Astrocyte (in vitro differentiated cells and primary cell): ENCODE measurements at regions not wholly inside any gene's neighbourhood (a gene's known extent, or its start where the extent isn't known, plus 50 kb on each side); places are given as distances from the start of the nearest gene placed in this dataset.

Experiments used
- EZH2 ChIP-seq: IDR thresholded peaks from 2 replicates; pipeline ENCODE4 v1.6.1; 2012; ENCODE audit warnings: mild to moderate bottlenecking, low read length, inconsistent platforms; ENCODE audit not compliant: insufficient read depth
- TF ChIP-seq, protein P1 (sequence below): IDR thresholded peaks from 2 replicates; pipeline ENCODE4 v1.5.1; 2011; ENCODE audit warnings: low read depth, mild to moderate bottlenecking, inconsistent platforms, low read length, moderate library complexity; ENCODE audit not compliant: insufficient read depth

DNA sequence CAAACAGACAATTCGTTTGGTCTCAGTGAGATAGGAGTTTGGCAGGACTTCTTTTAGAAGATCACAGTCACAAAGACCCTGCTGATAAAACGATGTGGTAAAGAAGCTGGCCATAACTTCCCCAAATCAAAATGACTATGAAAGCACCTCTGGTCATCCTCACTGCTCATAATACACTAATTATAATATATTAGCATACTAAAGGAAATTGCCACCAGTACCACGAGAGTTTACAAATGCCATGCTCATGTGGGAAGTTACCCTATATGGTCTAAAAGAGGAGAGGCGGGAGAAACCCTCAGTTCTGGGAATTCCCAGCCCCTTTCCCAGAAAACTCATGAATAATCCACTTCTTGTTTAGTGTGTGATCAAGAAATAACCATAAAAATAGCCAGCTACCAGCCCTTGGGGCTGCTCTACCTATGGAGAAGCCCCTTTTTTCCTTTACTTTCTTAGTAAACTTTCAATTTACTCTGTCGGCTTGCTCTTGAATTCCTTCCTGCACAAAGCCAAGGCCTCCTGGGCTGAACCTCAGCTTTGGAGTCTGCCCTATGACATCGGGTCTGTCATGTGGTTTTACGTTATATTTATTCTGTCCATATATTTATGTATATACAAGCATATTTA lies 115.8 kb upstream of the IGSF10 start:
- TF ChIP-seq, protein P1, sequence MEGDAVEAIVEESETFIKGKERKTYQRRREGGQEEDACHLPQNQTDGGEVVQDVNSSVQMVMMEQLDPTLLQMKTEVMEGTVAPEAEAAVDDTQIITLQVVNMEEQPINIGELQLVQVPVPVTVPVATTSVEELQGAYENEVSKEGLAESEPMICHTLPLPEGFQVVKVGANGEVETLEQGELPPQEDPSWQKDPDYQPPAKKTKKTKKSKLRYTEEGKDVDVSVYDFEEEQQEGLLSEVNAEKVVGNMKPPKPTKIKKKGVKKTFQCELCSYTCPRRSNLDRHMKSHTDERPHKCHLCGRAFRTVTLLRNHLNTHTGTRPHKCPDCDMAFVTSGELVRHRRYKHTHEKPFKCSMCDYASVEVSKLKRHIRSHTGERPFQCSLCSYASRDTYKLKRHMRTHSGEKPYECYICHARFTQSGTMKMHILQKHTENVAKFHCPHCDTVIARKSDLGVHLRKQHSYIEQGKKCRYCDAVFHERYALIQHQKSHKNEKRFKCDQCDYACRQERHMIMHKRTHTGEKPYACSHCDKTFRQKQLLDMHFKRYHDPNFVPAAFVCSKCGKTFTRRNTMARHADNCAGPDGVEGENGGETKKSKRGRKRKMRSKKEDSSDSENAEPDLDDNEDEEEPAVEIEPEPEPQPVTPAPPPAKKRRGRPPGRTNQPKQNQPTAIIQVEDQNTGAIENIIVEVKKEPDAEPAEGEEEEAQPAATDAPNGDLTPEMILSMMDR: no peak
- no peak for TF ChIP-seq EZH2
